A549 (cell line): ENCODE measurements at regions not wholly inside any gene's neighbourhood (a gene's known extent, or its start where the extent isn't known, plus 50 kb on each side); places are given as distances from the start of the nearest gene placed in this dataset.

ENCODE experiments used
- CBX2 ChIP-seq: fragments of 200-600 bp; sonication (generic); IDR thresholded peaks from 2 replicates; pipeline ENCODE4 v1.6.1; 2016; ENCODE audit warnings: low read depth, mild to moderate bottlenecking, borderline replicate concordance
- CEBPB ChIP-seq, 2 experiments: fragments of >200 bp in 1 of 2; sonication (Bioruptor Twin) in 1 of 2; formaldehyde crosslinking in 1 of 2; IDR thresholded peaks; 2 replicates each; pipeline ENCODE4 v1.6.1; 2012 to 2016
- CHD2 ChIP-seq: fragments of 150-350 bp; IDR thresholded peaks from 2 replicates; pipeline ENCODE4 v1.6.1; 2014; ENCODE audit warnings: low read length; ENCODE audit not compliant: partially characterized antibody
- CTCF ChIP-seq: fragments of >200 bp; sonication (Bioruptor Twin); formaldehyde crosslinking; IDR thresholded peaks from 3 replicates; pipeline ENCODE4 v1.5.1; 2016
- EP300 ChIP-seq, 2 experiments: fragments of >200 bp; sonication (Bioruptor Twin); formaldehyde crosslinking; IDR thresholded peaks; 2 replicates in 1 of 2; 3 replicates in 1 of 2; pipeline ENCODE4 v1.6.1; 2016 to 2017
- ESRRA ChIP-seq: fragments of 150-350 bp; IDR thresholded peaks from 2 replicates; pipeline ENCODE4 v1.6.1; 2014; ENCODE audit warnings: mild to moderate bottlenecking, low read length, borderline replicate concordance
- HMGXB4 ChIP-seq: fragments of 250-450 bp; sonication (Bioruptor Pico); IDR thresholded peaks from 2 replicates; pipeline ENCODE4 v1.5.0; 2021; ENCODE audit warnings: mild to moderate bottlenecking, moderate library complexity, borderline replicate concordance
- MAZ ChIP-seq: fragments of 150-350 bp; IDR thresholded peaks from 2 replicates; pipeline ENCODE4 v1.6.1; 2014; ENCODE audit warnings: antibody characterized with exemption, low read depth, low read length, borderline replicate concordance
- NFE2L2 ChIP-seq: fragments of 150-350 bp; conservative IDR thresholded peaks from 2 replicates; pipeline ENCODE4 v1.6.1; 2014; ENCODE audit warnings: low read length
- POLR2A ChIP-seq: IDR thresholded peaks from 2 replicates; pipeline ENCODE4 v1.6.1; 2012; ENCODE audit warnings: mild to moderate bottlenecking, low read length
- RAD21 ChIP-seq, 2 experiments: fragments of >200 bp in 1 of 2; sonication (Bioruptor Twin) in 1 of 2; formaldehyde crosslinking in 1 of 2; IDR thresholded peaks in 1 of 2; conservative IDR thresholded peaks in 1 of 2; 2 replicates in 1 of 2; 3 replicates in 1 of 2; pipeline ENCODE4 v1.6.1; 2012 to 2018; ENCODE audit warnings: inconsistent platforms in 1 of 2
- REST ChIP-seq: fragments of 200-600 bp; sonication (generic); IDR thresholded peaks from 2 replicates; pipeline ENCODE4 v1.6.1; 2016; ENCODE audit warnings: antibody characterized with exemption, mild to moderate bottlenecking, moderate library complexity

GRCh38 chr17:21512307-21513011 is 136.3 kb downstream of the KCNJ12 start:
- TF ChIP-seq ESRRA (no peak), HMGXB4 (CRISPR knock-in tag) (no peak), CTCF (no peak), NFE2L2 (no peak), CEBPB (IDR thresholded peaks at IDR 0.05) (no peak), POLR2A (no peak), REST (no peak), EP300 (IDR thresholded peaks at IDR 0.05) (no peak), MAZ (no peak), CHD2 (no peak), CBX2 (no peak), RAD21 (conservative IDR thresholded peaks at IDR 0.05 in 1 of 2, IDR thresholded peaks at IDR 0.05 in 1 of 2) (no peak)
